KMS-11 (cell line): ENCODE measurements at regions not wholly inside any gene's neighbourhood (a gene's known extent, or its start where the extent isn't known, plus 50 kb on each side); places are given as distances from the start of the nearest gene placed in this dataset.

ENCODE experiments used
- H2AFZ ChIP-seq: fragments of 200-600 bp; sonication (generic); 2 replicates; pipeline ENCODE4 v1.6.1; 2016; ENCODE audit warnings: antibody characterized with exemption, mixed run types, low read depth
- H3K27ac ChIP-seq: fragments of 200-600 bp; sonication (generic); 2 replicates; pipeline ENCODE4 v1.6.1; 2016; ENCODE audit warnings: mild to moderate bottlenecking, mixed run types
- H3K27me3 ChIP-seq: fragments of 200-600 bp; sonication (generic); 2 replicates; pipeline ENCODE4 v1.6.1; 2017; ENCODE audit warnings: mild to moderate bottlenecking, low read depth, mixed run types, moderate library complexity; ENCODE audit not compliant: insufficient read depth
- H3K36me3 ChIP-seq: fragments of 200-600 bp; sonication (generic); 2 replicates; pipeline ENCODE4 v1.6.1; 2017; ENCODE audit warnings: mild to moderate bottlenecking, mixed run types; ENCODE audit not compliant: insufficient read depth
- H3K4me1 ChIP-seq: fragments of 200-600 bp; sonication (generic); 2 replicates; pipeline ENCODE4 v1.6.1; 2016; ENCODE audit warnings: mild to moderate bottlenecking, low read depth, mixed run types; ENCODE audit not compliant: poor library complexity, severe bottlenecking
- H3K4me2 ChIP-seq: fragments of 200-600 bp; sonication (generic); 2 replicates; pipeline ENCODE4 v1.7.0; 2016; ENCODE audit warnings: mild to moderate bottlenecking, mixed run types
- H3K4me3 ChIP-seq: fragments of 200-600 bp; sonication (generic); IDR thresholded peaks from 2 replicates; pipeline ENCODE4 v1.6.1; 2017; ENCODE audit warnings: low read depth, low read length, mixed read lengths; ENCODE audit not compliant: insufficient read depth
- H3K79me2 ChIP-seq: fragments of 200-600 bp; sonication (generic); 2 replicates; pipeline ENCODE4 v1.6.1; 2016; ENCODE audit warnings: low read depth, mixed run types; ENCODE audit not compliant: insufficient read depth
- H3K9ac ChIP-seq: fragments of 200-600 bp; sonication (generic); 2 replicates; pipeline ENCODE4 v1.6.1; 2016; ENCODE audit warnings: mild to moderate bottlenecking, mixed run types
- H4K20me1 ChIP-seq: fragments of 200-600 bp; sonication (generic); 2 replicates; pipeline ENCODE4 v1.6.1; 2016; ENCODE audit warnings: mild to moderate bottlenecking, mixed run types; ENCODE audit not compliant: insufficient read depth
- TF ChIP-seq, protein P1 (sequence below): fragments of 200-600 bp; sonication (generic); conservative IDR thresholded peaks from 2 replicates; pipeline ENCODE4 v1.6.1; 2017; ENCODE audit warnings: low read depth, mild to moderate bottlenecking, antibody characterized with exemption, low read length, moderate library complexity, mixed read lengths

GRCh38 chr11:39443424-39444022 lies 2015.9 kb downstream of the LRRC4C start:
- H3K4me3 ChIP-seq: no peak overlapping the region
- no peaks in the 10 kb centered on the region for H4K20me1 ChIP-seq
- no peaks in the 10 kb centered on the region for H3K36me3 ChIP-seq
- no peak overlapping the region for H3K4me2 ChIP-seq
- H3K79me2 ChIP-seq: no peaks in the 10 kb centered on the region
- no peaks in the 10 kb centered on the region for H3K4me1 ChIP-seq
- H3K27me3 ChIP-seq: no peaks in the 10 kb centered on the region
- no peak overlapping the region for H3K9ac ChIP-seq
- TF ChIP-seq, protein P1, sequence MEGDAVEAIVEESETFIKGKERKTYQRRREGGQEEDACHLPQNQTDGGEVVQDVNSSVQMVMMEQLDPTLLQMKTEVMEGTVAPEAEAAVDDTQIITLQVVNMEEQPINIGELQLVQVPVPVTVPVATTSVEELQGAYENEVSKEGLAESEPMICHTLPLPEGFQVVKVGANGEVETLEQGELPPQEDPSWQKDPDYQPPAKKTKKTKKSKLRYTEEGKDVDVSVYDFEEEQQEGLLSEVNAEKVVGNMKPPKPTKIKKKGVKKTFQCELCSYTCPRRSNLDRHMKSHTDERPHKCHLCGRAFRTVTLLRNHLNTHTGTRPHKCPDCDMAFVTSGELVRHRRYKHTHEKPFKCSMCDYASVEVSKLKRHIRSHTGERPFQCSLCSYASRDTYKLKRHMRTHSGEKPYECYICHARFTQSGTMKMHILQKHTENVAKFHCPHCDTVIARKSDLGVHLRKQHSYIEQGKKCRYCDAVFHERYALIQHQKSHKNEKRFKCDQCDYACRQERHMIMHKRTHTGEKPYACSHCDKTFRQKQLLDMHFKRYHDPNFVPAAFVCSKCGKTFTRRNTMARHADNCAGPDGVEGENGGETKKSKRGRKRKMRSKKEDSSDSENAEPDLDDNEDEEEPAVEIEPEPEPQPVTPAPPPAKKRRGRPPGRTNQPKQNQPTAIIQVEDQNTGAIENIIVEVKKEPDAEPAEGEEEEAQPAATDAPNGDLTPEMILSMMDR: no peak
- H2AFZ ChIP-seq: no peak overlapping the region
- no peak overlapping the region for H3K27ac ChIP-seq

DNA sequence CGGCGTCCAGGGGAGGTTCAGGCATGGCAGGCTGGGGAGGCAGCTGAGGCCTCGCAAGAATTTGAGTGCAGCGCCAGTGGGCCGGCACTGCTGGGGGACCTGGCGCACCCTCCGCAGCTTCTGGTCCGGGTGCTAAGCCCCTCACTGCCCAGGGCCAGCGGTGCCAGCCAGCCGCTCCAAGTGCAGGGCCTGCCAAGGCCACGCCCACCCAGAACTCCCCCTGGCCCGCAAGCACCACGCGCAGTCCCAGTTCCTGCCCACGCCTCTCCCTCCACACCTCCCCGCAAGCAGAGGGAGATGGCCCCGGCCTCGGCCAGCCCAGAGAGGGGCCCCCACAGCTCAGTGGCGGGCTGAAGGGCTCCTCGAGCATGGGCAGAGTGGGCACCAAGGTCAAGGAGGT lies 2017.3 kb downstream of the LRRC4C start:
- no peak overlapping the region for H2AFZ ChIP-seq
- no peaks in the 10 kb centered on the region for H3K27me3 ChIP-seq
- no peaks in the 10 kb centered on the region for H3K36me3 ChIP-seq
- no peak overlapping the region for H3K9ac ChIP-seq
- H3K4me2 ChIP-seq: no peak overlapping the region
- no peaks in the 10 kb centered on the region for H3K79me2 ChIP-seq
- TF ChIP-seq, protein P1: no peak
- no peak overlapping the region for H3K4me3 ChIP-seq
- no peak overlapping the region for H3K27ac ChIP-seq
- H4K20me1 ChIP-seq: no peaks in the 10 kb centered on the region
- no peaks in the 10 kb centered on the region for H3K4me1 ChIP-seq

- Histone ChIP-seq H4K20me1 (no peaks in the 10 kb centered on the region), H2AFZ (no peak overlapping the region), H3K4me1 (no peaks in the 10 kb centered on the region), H3K36me3 (no peaks in the 10 kb centered on the region), H3K79me2 (no peaks in the 10 kb centered on the region), H3K4me3 (no peak overlapping the region), H3K27ac (no peak overlapping the region), H3K27me3 (no peaks in the 10 kb centered on the region), H3K9ac (no peak overlapping the region), H3K4me2 (no peak overlapping the region)
- TF ChIP-seq, protein P1: no peak
Observed at GRCh38 chr11:39435641-39436040, 2023.8 kb downstream of the LRRC4C start.

- Histone ChIP-seq H2AFZ (no peak overlapping the region), H3K27me3 (no peaks in the 10 kb centered on the region), H3K36me3 (no peaks in the 10 kb centered on the region), H3K79me2 (no peaks in the 10 kb centered on the region), H3K4me3 (no peak overlapping the region), H3K9ac (no peak overlapping the region), H3K27ac (no peak overlapping the region), H3K4me2 (no peak overlapping the region), H3K4me1 (no peaks in the 10 kb centered on the region), H4K20me1 (no peaks in the 10 kb centered on the region)
- TF ChIP-seq, protein P1: no peak
Observed at GRCh38 chr11:39434466-39434865, 2025.0 kb downstream of the LRRC4C start.
